Vagina (tissue), 2 donors: ENCODE measurements at regions not wholly inside any gene's neighbourhood (a gene's known extent, or its start where the extent isn't known, plus 50 kb on each side); places are given as distances from the start of the nearest gene placed in this dataset.

Experiments
- CTCF ChIP-seq, 3 experiments: fragments of 450-650 bp in 2 of 3; fragments of 200-600 bp in 1 of 3; sonication (generic) in 1 of 3; IDR thresholded peaks; one replicate each; pipeline ENCODE4 v1.5.1; 2017 to 2019; ENCODE audit warnings: antibody characterized with exemption in 3 of 3, mild to moderate bottlenecking in 2 of 3, moderate library complexity in 2 of 3
- POLR2A ChIP-seq, 2 donors: fragments of 450-650 bp; IDR thresholded peaks; one replicate each; pipeline ENCODE4 v1.6.1; 2017; ENCODE audit warnings: antibody characterized with exemption in 2 of 2, mild to moderate bottlenecking in 2 of 2, moderate library complexity in 2 of 2
- POLR2AphosphoS5 ChIP-seq, 2 donors: sonication (generic); formaldehyde crosslinking; IDR thresholded peaks; one replicate each; pipeline ENCODE4 v1.9.0; 2017; ENCODE audit warnings: antibody characterized with exemption in 2 of 2, mild to moderate bottlenecking in 2 of 2, low read depth in 1 of 2; ENCODE audit not compliant: insufficient read depth in 1 of 2

- no peak for TF ChIP-seq POLR2AphosphoS5 (IDR thresholded peaks at IDR 0.05; ENCODE audit: insufficient read depth in 1 of 2, low read depth in 1 of 2)
- TF ChIP-seq CTCF (IDR thresholded peaks at IDR 0.05), result no peak
- no peak for TF ChIP-seq POLR2A (IDR thresholded peaks at IDR 0.05)
Measured at GRCh38 chr2:75865083-75865482, 154.4 kb upstream of the GCFC2 start.
